ENCODE measurements at regions not wholly inside any gene's neighbourhood (a gene's known extent, or its start where the extent isn't known, plus 50 kb on each side); places are given as distances from the start of the nearest gene placed in this dataset.

- TF ChIP-seq GATA2 (IDR thresholded peaks at IDR 0.05; ENCODE audit: low read depth, low read length) (no peak), GATA3 (IDR thresholded peaks at IDR 0.05; ENCODE audit: low read depth, low read length) (no peak)
These were observed 656.1 kb downstream of the EPHA7 start for GRCh38 chr6:92763274-92763584.
